Stomach smooth muscle (tissue), 2 donors: ENCODE measurements at regions not wholly inside any gene's neighbourhood (a gene's known extent, or its start where the extent isn't known, plus 50 kb on each side); places are given as distances from the start of the nearest gene placed in this dataset.

Source experiments
- H3K27ac ChIP-seq: one replicate; pipeline ENCODE4 v1.7.0; 2013; ENCODE audit warnings: mild to moderate bottlenecking, low read length, inconsistent platforms
- H3K27me3 ChIP-seq, 2 donors: one replicate each; pipeline ENCODE4 v1.7.0; 2013; ENCODE audit warnings: low read length in 2 of 2; ENCODE audit not compliant: insufficient read depth in 2 of 2, control insufficient read depth in 1 of 2
- H3K36me3 ChIP-seq, 2 donors: one replicate each; pipeline ENCODE4 v1.7.0; 2013; ENCODE audit warnings: low read length in 2 of 2; ENCODE audit not compliant: control insufficient read depth in 2 of 2, insufficient read depth in 2 of 2
- H3K4me1 ChIP-seq: one replicate; pipeline ENCODE4 v1.7.0; 2013; ENCODE audit warnings: low read length; ENCODE audit not compliant: control insufficient read depth, insufficient read depth
- H3K4me3 ChIP-seq, 2 donors: one replicate each; pipeline ENCODE4 v1.7.0; 2013; ENCODE audit warnings: low read length in 2 of 2
- H3K9ac ChIP-seq, 2 donors: one replicate each; pipeline ENCODE4 v1.7.0; 2013; ENCODE audit warnings: low read length in 2 of 2, mild to moderate bottlenecking in 1 of 2
- H3K9me3 ChIP-seq, 2 donors: one replicate each; pipeline ENCODE4 v1.7.0; 2013; ENCODE audit warnings: low read length in 2 of 2; ENCODE audit not compliant: control insufficient read depth in 2 of 2
- donor health status: healthy.
- donor health status: Pancreatic carcinoma.

DNA sequence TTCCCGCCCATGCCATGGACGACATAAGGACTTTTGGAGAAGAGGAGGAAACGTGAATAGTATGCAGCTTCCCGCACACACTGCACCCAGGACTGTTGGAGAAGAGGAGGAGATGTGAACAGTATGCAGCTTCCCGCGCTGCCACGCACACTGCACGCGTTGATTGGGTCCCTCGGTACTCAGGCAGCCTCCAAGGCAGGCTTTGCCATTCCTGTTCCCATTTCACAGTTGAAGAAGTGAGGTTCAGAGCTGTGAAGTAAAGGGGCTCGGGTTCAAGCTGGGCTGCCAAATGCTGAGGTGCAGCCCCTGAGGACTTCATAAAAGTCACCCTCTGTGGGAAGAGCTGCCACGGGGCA lies 147.9 kb upstream of the FAM20C start:
- Histone ChIP-seq H3K9me3 (no peaks in the 10 kb centered on the region), H3K36me3 (no peaks in the 10 kb centered on the region), H3K9ac (no peak overlapping the region), H3K27ac (no peak overlapping the region), H3K4me1 (no peaks in the 10 kb centered on the region), H3K4me3 (no peak overlapping the region), H3K27me3 (peaks cover 15 to 16% of the 10 kb centered on the region in 2 donors)

DNA sequence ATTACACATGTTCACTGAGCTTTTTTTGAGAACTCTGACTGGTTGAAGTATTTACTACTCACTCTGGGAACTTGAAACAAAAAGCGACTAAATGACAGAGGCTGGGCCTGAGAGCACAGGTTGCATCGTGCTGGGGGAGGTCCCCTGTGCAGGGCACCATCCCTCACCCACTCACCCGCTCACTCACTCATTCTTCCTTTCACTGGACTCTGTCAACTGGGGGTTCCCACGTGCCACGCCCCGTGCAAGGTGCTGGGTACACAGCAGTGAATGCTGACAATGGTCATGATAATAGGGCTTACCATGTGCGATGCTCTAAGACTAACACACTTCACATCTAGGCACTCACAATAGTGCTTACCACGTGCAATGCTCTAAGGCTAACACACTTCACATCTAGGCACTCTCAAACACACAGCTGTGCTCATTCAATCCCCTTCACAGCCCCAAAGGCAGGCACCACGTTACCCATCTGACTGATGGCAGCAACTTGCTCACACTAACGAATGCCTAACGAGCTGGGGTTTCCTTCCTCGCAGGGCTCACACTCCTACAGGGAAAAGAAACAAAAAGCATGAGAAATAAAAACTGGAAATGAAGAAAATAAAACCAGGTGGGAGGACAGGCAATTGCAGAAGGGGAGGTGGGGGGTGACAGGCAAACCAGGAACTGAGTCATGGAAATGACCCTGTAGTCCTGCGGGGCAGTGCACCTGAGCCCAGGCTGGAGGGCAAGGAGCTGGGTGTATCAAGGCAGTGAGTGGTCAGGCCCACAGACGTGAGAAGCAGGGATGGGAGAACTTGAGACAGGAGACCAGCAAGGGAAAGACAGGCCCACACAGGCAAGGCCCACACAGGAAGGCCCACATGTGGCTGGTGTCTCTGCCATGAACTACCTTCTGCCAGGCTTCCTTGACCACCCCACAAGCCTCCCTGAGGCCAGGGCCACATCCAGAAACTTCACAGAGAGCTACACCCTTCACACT lies 147.0 kb upstream of the FAM20C start:
- no peaks in the 10 kb centered on the region for H3K4me1 ChIP-seq
- H3K36me3 ChIP-seq: no peaks in the 10 kb centered on the region
- no peak overlapping the region for H3K27ac ChIP-seq
- H3K4me3 ChIP-seq: no peak overlapping the region
- H3K9ac ChIP-seq: no peak overlapping the region
- H3K9me3 ChIP-seq: no peaks in the 10 kb centered on the region
- peaks cover 15 to 16% of the 10 kb centered on the region in 2 donors for H3K27me3 ChIP-seq

DNA sequence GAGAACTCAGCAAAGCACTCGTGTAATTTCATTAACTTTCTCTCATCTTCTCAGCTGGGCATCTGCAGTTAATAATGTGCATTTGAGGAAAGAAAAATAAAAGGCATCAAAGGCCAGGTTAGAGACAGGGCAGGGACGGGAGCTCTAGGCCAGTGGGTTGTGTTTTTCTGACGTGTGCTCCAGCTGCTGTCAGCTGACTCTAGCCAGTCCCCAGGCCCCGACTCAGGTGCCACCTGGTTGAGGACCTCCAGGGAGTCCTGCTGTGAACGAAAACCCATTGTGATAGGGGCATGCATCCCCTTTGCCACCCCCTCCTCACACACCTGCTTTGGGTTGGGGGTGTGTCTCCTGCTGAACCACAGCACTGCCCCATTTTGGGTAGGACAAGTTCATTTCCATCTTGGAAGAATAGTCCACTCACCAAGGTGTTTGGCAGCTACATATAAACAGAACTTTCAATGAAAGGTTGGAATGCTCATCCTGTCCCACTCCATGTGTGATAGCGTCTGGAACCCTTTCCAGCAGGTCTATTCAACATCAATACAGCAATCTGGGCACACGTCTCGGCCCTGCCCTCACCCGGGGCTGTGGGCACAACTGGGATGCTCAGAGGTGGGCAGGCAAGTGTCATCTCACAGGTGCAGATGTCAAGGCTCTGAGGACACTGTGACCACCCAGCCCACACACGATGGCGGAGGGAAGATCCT lies 146.1 kb upstream of the FAM20C start:
- H3K27me3 ChIP-seq: peaks cover 12 to 15% of the 10 kb centered on the region in 2 donors
- no peak overlapping the region for H3K4me3 ChIP-seq
- no peak overlapping the region for H3K9ac ChIP-seq
- no peaks in the 10 kb centered on the region for H3K9me3 ChIP-seq
- H3K4me1 ChIP-seq: no peaks in the 10 kb centered on the region
- no peaks in the 10 kb centered on the region for H3K36me3 ChIP-seq
- H3K27ac ChIP-seq: no peak overlapping the region

DNA sequence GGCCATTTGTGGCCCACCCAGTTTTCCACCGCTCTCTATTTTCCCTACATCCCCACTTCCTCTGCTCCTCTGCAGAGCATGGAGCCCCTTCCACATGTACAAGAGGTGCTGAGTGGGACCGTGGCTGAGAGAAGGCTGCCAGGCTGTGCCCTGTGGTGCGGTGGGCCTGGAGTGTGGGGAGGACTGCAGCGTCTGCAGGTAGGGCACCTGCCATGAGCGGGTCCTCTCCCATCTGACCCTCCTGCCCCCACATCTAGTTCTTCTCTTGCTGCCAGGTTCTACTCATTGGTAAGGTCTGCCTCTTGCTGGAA lies 145.6 kb upstream of the FAM20C start:
- peaks cover 12 to 15% of the 10 kb centered on the region in 2 donors for H3K27me3 ChIP-seq
- H3K9ac ChIP-seq: no peak overlapping the region
- no peaks in the 10 kb centered on the region for H3K36me3 ChIP-seq
- H3K4me3 ChIP-seq: no peak overlapping the region
- no peak overlapping the region for H3K27ac ChIP-seq
- no peaks in the 10 kb centered on the region for H3K9me3 ChIP-seq
- no peaks in the 10 kb centered on the region for H3K4me1 ChIP-seq

DNA sequence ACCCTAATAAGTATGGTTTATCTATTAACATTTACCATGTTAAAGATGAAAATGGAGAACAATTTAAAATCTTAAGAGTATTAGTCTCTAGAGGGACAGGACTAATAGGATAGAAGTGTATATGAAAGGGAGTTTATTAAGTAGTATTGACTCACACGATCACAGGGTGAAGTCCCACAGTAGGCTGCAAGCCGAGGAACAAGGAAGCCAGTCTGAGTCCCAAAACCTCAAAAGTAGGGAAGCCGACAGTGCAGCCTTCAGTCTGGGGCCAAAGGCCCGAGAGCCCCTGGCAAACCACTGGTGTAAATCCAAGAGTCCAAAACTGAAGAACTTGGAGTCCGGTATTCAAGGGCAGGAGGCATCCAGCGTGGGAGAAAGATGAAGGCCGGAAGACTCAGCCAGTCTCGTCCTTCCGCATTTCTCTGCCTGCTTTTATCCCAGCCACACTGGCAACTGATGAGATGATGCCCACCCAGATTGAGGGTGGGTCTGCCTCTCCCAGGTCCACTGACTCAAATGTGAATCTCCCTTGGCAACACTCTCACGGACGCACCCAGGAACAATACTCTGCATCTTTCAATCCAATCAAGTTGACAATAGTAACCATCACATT lies 140.8 kb upstream of the FAM20C start:
- H3K27me3 ChIP-seq: peaks cover 0 to 2% of the 10 kb centered on the region in 2 donors
- no peaks in the 10 kb centered on the region for H3K36me3 ChIP-seq
- no peaks in the 10 kb centered on the region for H3K9me3 ChIP-seq
- no peak overlapping the region for H3K9ac ChIP-seq
- H3K4me3 ChIP-seq: no peak overlapping the region
- H3K27ac ChIP-seq: no peak overlapping the region
- H3K4me1 ChIP-seq: no peaks in the 10 kb centered on the region

DNA sequence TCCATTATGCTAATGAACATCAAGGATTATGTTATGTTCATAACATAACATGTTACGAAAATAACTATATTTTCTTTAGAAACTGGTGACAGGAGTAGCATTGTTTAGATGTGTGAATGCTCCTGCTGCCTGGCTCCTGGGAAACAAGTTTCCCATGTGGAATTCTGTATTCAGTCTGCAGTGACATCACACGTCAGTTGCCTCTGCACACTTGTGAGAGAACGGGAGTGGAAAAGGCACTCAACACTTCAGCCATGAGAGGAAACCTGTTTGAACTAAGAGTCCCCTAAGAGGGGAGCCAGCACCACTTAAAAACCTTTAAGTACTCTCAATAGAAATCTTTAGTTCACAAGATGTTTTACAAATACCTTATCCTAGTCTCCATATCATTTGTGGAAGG lies 140.3 kb upstream of the FAM20C start:
- Histone ChIP-seq H3K27ac (no peak overlapping the region), H3K4me1 (no peaks in the 10 kb centered on the region), H3K27me3 (no peaks in the 10 kb centered on the region), H3K4me3 (no peak overlapping the region), H3K36me3 (no peaks in the 10 kb centered on the region), H3K9me3 (no peaks in the 10 kb centered on the region), H3K9ac (no peak overlapping the region)

DNA sequence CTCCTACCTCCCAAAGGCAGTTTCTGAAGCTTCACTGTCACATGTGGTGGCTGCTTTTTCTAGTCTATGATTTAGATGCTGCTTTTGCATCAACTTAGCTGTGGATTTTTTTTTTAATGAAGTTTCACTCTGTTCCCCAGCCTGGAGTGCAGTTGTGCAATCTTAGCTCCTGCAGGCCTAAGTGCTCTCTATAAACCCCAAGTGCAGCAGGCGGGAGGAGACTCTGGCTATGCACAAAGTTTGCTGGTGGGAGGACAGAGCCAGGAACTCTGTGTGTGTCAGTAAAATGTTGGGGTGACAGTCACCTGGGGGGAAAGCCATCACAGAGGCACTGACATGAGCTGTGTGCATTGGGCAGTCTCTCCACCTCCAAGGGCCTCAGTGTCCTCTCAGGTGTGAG lies 138.8 kb upstream of the FAM20C start:
- H3K36me3 ChIP-seq: no peaks in the 10 kb centered on the region
- H3K4me1 ChIP-seq: peaks cover 8% of the 10 kb centered on the region
- H3K27me3 ChIP-seq: no peaks in the 10 kb centered on the region

DNA sequence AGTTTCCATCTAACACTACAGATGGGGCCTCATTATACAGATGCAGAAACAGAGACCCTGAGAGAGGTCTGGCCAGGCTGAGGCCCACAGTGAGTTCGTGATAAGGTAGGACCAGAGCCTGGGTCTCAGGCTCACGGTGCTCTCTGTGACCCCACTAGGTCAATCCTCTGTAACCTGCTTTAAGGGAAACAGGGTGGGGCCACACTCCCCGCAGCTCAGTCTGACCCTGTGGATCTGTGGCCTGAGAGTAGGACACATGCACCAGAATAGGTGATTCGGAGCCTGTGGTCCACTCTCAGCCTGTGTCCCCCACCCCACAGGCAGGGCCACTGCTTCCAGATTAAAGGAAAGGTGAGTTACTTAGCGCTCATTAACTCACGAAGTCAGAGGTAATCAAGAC lies 137.8 kb upstream of the FAM20C start:
- H3K27ac ChIP-seq: no peak overlapping the region
- H3K9ac ChIP-seq: no peak overlapping the region
- H3K36me3 ChIP-seq: no peaks in the 10 kb centered on the region
- H3K4me3 ChIP-seq: no peak overlapping the region
- no peaks in the 10 kb centered on the region for H3K9me3 ChIP-seq
- H3K27me3 ChIP-seq: no peaks in the 10 kb centered on the region
- H3K4me1 ChIP-seq: peaks cover 8% of the 10 kb centered on the region

More for the DNA sequence above, 138.8 kb upstream of the FAM20C start:
- no peak overlapping the region for H3K27ac ChIP-seq
- no peak overlapping the region for H3K4me3 ChIP-seq
- H3K9me3 ChIP-seq: no peaks in the 10 kb centered on the region
- H3K9ac ChIP-seq: no peak overlapping the region

DNA sequence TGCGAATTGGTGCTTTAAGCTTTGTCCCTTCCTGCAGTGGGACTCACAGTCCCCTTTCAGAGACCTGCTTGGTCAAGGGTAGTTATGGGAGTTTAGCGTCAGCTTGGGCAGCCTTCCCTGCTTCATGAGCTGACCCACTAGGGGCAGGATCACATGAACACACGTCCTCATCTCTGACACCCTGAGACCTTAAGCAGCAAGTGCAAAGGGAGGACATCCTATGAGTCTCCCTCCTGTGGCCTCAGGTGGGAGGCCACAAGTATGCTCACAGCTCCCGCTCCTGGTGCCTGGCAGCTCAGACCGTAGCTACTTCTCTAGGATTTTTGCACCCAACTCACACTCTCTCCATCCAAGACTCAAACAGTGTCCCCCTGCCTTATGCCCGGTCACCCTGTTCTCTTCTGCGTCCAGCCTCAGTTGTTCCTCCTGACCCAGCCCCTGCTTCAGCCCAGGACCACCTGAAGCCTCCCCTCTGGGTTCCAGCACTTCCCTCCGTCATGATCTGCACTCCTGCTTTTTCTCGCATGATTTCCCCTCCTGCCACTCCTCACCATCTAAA lies 136.6 kb upstream of the FAM20C start:
- Histone ChIP-seq H3K9ac (no peak overlapping the region), H3K27me3 (no peaks in the 10 kb centered on the region), H3K36me3 (no peaks in the 10 kb centered on the region), H3K4me3 (no peak overlapping the region), H3K4me1 (peaks cover 8% of the 10 kb centered on the region), H3K27ac (no peak overlapping the region), H3K9me3 (no peaks in the 10 kb centered on the region)

DNA sequence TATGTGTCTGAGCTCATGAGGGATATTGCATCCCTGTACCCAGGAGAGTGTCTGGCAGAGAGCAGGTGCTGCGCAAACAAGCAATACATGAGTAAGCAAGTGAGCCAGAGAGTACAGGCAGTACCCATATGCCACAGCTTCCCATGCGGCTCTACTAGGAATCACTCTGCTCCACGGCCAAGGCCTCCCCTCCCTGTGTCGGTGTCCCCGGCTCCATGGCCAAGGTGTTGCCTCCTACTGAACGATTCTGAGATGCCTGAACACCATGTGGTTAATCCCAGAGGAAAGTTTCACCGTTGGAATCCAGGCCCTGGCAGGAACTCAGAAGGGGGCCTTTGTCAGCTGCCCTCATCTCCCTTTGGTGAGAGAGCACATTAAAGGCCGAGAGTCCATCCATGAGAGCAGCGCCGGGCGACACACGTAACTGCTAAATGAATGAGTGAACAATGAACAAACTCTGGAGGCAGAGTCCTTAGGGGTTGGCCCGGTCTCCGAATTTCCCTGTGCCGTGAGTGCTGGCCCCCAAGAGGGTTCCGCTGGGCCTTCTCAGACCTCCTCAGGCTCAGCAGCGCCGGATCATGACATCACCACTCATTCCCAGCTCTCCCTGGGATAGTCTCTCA lies 136.0 kb upstream of the FAM20C start:
- Histone ChIP-seq H3K27ac (no peak overlapping the region), H3K9me3 (no peaks in the 10 kb centered on the region), H3K27me3 (no peaks in the 10 kb centered on the region), H3K4me1 (peaks cover 8% of the 10 kb centered on the region), H3K9ac (no peak overlapping the region), H3K36me3 (no peaks in the 10 kb centered on the region), H3K4me3 (no peak overlapping the region)
